ENCODE measurements at regions not wholly inside any gene's neighbourhood (a gene's known extent, or its start where the extent isn't known, plus 50 kb on each side); places are given as distances from the start of the nearest gene placed in this dataset.

- Mint-ChIP-seq H3K4me1 (ENCODE audit: unreplicated experiment) (no peaks in the 10 kb centered on the region), H3K9me3 (ENCODE audit: unreplicated experiment) (peaks cover 31% of the 10 kb centered on the region), H3K4me3 (ENCODE audit: unreplicated experiment) (no peak overlapping the region), H3K27me3 (ENCODE audit: unreplicated experiment) (peaks cover 8% of the 10 kb centered on the region), H3K36me3 (ENCODE audit: low read depth, unreplicated experiment) (no peaks in the 10 kb centered on the region), H3K27ac (ENCODE audit: unreplicated experiment) (no peak overlapping the region)
- no peak for DNase-seq (ENCODE audit: low spot score)
- TF ChIP-seq, protein P1, sequence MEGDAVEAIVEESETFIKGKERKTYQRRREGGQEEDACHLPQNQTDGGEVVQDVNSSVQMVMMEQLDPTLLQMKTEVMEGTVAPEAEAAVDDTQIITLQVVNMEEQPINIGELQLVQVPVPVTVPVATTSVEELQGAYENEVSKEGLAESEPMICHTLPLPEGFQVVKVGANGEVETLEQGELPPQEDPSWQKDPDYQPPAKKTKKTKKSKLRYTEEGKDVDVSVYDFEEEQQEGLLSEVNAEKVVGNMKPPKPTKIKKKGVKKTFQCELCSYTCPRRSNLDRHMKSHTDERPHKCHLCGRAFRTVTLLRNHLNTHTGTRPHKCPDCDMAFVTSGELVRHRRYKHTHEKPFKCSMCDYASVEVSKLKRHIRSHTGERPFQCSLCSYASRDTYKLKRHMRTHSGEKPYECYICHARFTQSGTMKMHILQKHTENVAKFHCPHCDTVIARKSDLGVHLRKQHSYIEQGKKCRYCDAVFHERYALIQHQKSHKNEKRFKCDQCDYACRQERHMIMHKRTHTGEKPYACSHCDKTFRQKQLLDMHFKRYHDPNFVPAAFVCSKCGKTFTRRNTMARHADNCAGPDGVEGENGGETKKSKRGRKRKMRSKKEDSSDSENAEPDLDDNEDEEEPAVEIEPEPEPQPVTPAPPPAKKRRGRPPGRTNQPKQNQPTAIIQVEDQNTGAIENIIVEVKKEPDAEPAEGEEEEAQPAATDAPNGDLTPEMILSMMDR (IDR thresholded peaks at IDR 0.05; ENCODE audit: unreplicated experiment) = no peak
Measured at GRCh38 chr15:45827275-45827674, 192.4 kb downstream of the SQOR start.

GRCh38 chr15:45827766-45828165, 192.9 kb downstream of the SQOR start:
- DNase-seq (ENCODE audit: low spot score) = no peak
- no peak overlapping the region for H3K27ac Mint-ChIP-seq (ENCODE audit: unreplicated experiment)
- peaks cover 8% of the 10 kb centered on the region for H3K27me3 Mint-ChIP-seq (ENCODE audit: unreplicated experiment)
- H3K4me3 Mint-ChIP-seq (ENCODE audit: unreplicated experiment) = no peak overlapping the region
- no peaks in the 10 kb centered on the region for H3K4me1 Mint-ChIP-seq (ENCODE audit: unreplicated experiment)
- TF ChIP-seq, protein P1 (IDR thresholded peaks at IDR 0.05; ENCODE audit: unreplicated experiment) = no peak
- H3K36me3 Mint-ChIP-seq (ENCODE audit: low read depth, unreplicated experiment) = no peaks in the 10 kb centered on the region
- H3K9me3 Mint-ChIP-seq (ENCODE audit: unreplicated experiment) = peaks cover 27% of the 10 kb centered on the region

DNA sequence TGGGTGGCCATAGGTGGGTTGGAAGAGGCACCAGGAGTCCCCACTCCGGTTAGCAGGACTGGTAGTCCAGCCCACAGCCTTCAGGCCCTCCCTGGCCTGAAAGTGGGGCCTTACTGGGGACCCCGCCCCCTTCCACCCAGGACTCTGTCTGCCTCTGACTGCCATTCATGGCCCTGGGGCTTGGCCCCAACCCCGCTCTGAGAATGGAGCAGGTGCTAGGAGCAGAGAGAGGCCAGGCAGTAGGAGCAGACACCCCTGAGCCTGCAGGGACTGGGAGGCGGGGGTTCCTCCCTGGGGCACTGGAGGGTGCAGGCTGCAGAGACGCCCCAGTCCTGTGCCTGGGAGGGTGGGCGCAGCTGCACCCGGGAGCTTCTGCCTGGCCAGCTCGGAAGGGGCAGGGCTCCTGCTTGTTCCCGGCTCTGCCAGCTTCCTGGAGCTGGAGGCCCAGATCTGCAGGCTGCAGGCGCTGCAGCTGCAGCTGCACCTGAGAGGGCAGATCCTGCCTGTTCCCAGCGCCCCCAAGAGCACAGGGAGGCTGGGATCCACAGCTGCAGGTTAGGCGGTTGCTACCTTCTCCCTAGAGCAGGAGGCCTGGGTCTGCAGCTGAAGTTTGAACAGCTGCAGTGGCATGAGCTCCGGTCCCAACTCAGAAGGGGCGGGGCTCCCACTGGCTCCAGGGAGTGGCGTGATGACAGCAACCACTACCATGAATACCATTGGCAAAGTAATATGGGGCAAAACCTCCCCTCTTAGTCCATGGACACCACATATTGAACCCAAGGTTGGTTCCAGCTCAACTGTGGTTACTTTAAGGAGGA, 194.7 kb downstream of the SQOR start:
- Mint-ChIP-seq H3K36me3 (ENCODE audit: low read depth, unreplicated experiment) (no peaks in the 10 kb centered on the region), H3K9me3 (ENCODE audit: unreplicated experiment) (peaks cover 19% of the 10 kb centered on the region), H3K4me3 (ENCODE audit: unreplicated experiment) (no peak overlapping the region), H3K27me3 (ENCODE audit: unreplicated experiment) (peaks cover 2% of the 10 kb centered on the region), H3K4me1 (ENCODE audit: unreplicated experiment) (no peaks in the 10 kb centered on the region), H3K27ac (ENCODE audit: unreplicated experiment) (no peak overlapping the region)
- TF ChIP-seq, protein P1 (IDR thresholded peaks at IDR 0.05; ENCODE audit: unreplicated experiment) = no peak
- DNase-seq (ENCODE audit: low spot score) = no peak

GRCh38 chr15:45831787-45832186, 197.0 kb downstream of the SQOR start:
- Mint-ChIP-seq H3K27me3 (ENCODE audit: unreplicated experiment) (peaks cover 2% of the 10 kb centered on the region), H3K27ac (ENCODE audit: unreplicated experiment) (no peak overlapping the region), H3K4me3 (ENCODE audit: unreplicated experiment) (no peak overlapping the region), H3K4me1 (ENCODE audit: unreplicated experiment) (no peaks in the 10 kb centered on the region), H3K36me3 (ENCODE audit: low read depth, unreplicated experiment) (no peaks in the 10 kb centered on the region), H3K9me3 (ENCODE audit: unreplicated experiment) (peaks cover 19% of the 10 kb centered on the region)
- no peak for DNase-seq (ENCODE audit: low spot score)
- TF ChIP-seq, protein P1 (IDR thresholded peaks at IDR 0.05; ENCODE audit: unreplicated experiment) = no peak

- no peak for DNase-seq (ENCODE audit: low spot score)
- no peaks in the 10 kb centered on the region for H3K27me3 Mint-ChIP-seq (ENCODE audit: unreplicated experiment)
- H3K27ac Mint-ChIP-seq (ENCODE audit: unreplicated experiment) = no peak overlapping the region
- H3K9me3 Mint-ChIP-seq (ENCODE audit: unreplicated experiment) = peaks cover 11% of the 10 kb centered on the region
- TF ChIP-seq, protein P1 (IDR thresholded peaks at IDR 0.05; ENCODE audit: unreplicated experiment) = no peak
- no peaks in the 10 kb centered on the region for H3K36me3 Mint-ChIP-seq (ENCODE audit: low read depth, unreplicated experiment)
- no peak overlapping the region for H3K4me3 Mint-ChIP-seq (ENCODE audit: unreplicated experiment)
- no peaks in the 10 kb centered on the region for H3K4me1 Mint-ChIP-seq (ENCODE audit: unreplicated experiment)
Measured at GRCh38 chr15:45834622-45835021, 199.8 kb downstream of the SQOR start.

Measured in endothelial cell (in vitro differentiated cells).